NCI-H510A (cell line): ENCODE measurements at regions not wholly inside any gene's neighbourhood (a gene's known extent, or its start where the extent isn't known, plus 50 kb on each side); places are given as distances from the start of the nearest gene placed in this dataset.
A peak's percentile ranks its signal among the peaks of the same experiment; 100 is the strongest.

Experiments used
- DNase-seq: peaks from one replicate; lab custom pipeline; 2025; lab: John Stamatoyannopoulos, UW

GRCh38 chr5:148708854-148709253, 54.5 kb upstream of the HTR4 start:
- DNase-seq: no peak

- no peak for DNase-seq
Observed at GRCh38 chr5:148711961-148712360, 57.6 kb upstream of the HTR4 start.

- no peak for DNase-seq
Observed at GRCh38 chr5:148713735-148714508, 59.6 kb upstream of the HTR4 start.

DNA sequence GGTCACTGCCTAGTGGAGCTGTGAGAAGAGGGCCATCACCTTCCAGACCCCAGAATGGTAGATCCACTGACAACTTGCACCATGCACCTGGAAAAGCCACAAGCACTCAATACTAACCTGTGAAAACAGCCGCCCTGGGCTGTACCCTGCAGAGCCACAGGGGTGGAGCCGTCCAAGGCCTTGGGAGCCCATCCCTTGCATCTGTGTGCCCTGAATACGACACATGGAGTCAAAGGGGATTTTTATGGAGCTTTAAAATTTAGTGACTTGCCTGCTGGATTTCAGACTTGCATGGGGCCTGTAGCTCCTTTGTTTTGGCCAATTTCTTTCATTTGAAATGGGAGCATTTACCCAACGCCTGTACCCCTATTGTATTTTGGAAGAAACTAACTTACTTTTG, 62.4 kb upstream of the HTR4 start:
- DNase-seq: no peak

- no peak for DNase-seq
Observed at GRCh38 chr5:148717668-148718067, 63.3 kb upstream of the HTR4 start.

GRCh38 chr5:148719605-148720004, 65.3 kb upstream of the HTR4 start:
- DNase-seq: no peak

DNA sequence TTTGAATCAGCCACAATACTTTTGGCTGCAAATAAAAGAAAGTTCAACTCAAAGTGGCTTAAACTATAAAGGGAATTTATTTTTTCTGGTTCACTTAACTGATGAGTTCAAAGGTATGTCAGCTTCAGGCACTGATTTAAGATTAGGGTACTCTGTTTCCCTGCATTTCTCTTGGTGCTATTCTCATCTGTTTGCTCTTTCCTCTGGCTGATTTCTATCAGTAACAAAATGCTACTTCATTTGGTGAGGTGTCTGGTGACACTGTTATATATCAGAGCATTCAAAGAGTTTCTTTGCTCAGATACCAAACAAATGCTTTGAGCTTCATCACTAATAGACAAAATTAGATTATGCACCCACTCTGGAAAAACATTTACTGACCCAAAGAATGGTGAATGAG, 65.9 kb upstream of the HTR4 start:
- DNase-seq: no peak

GRCh38 chr5:148723143-148723542, 68.8 kb upstream of the HTR4 start:
- no peak for DNase-seq

DNA sequence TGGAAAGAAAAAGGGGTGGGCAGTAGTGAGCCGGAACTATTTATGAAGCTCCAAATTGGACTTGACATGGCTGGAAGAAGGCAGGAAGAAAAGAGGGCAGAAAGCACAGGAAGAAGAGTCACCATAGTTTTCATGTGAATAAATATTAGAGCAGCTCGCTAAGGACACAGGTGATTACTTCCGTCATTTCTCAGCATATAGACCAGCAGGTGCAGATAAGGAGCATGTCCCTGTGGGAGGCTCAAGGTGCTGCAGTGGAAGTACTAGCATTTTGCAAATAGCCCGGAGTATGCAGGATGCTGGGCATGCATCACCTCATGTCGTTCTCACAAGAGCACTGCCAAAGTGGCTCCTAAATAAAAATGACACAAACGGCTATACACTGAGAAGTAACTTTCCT, 71.3 kb upstream of the HTR4 start:
- peak; percentile 11 for DNase-seq

GRCh38 chr5:148729182-148729581, 74.9 kb upstream of the HTR4 start:
- no peak for DNase-seq

DNA sequence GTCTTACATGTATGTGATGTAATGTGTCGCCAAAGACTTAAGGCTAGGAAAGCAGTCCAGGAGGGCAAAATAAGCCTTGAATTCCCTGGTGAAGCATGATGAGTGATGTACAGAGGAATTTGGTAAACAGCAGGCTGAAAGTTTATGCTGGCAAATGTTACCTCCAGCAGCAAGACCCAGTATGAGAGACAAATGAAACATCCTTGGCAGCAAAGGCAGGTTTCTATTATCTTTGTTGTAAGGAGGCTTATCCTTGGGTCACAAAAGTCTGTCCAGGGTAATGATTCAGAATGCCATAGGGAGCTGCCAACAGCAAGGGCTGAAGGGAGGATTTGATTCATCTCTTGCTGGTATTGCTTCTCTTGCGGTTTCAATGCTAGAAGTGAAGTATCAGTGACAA, 75.9 kb upstream of the HTR4 start:
- no peak for DNase-seq

DNA sequence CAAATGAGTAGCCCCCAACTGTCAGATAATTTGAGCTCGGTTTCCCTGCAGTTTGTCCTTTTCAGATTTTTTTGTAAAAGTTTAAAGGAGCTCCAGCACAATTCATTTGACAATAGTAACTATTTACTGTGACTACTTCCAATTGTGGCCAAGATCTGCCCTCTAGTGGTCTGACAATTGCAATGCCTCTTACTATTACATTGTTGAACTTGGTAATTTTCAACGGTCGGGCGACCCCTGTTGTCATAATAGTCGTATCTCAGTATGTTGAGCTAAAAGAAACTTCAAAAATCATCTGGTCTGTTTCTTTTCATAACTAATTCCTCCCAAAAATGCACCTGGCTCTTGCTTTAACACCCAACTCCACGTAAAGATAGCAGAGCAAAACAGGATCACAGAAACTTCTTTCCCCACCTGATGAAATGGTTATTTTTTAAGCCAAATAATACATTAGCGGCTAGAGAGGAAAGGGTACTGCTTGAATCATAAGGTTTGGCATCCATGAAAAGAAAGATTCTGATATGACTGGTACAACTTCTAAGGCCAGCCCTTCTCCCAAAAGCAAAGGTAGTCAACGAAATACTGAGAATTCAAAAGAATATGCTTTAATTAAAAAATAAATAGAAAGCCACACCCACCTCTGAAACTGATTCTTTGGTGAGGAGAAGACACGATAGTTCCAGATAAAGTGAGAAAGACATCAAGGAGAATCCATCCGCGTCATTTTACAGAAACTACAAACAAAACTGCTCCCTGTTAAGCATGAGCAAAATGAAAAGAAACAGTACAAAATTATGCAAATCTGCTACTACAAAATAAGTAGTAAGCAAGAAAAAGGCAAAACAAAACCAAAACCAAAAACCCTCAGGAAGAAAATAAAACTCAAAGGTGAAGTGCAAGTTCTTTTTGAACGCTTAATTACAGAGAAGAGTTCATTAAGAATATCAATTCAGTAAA, 76.9 kb upstream of the HTR4 start:
- peak; percentile 49 for DNase-seq

GRCh38 chr5:148732692-148733091, 78.4 kb upstream of the HTR4 start:
- DNase-seq: no peak

DNA sequence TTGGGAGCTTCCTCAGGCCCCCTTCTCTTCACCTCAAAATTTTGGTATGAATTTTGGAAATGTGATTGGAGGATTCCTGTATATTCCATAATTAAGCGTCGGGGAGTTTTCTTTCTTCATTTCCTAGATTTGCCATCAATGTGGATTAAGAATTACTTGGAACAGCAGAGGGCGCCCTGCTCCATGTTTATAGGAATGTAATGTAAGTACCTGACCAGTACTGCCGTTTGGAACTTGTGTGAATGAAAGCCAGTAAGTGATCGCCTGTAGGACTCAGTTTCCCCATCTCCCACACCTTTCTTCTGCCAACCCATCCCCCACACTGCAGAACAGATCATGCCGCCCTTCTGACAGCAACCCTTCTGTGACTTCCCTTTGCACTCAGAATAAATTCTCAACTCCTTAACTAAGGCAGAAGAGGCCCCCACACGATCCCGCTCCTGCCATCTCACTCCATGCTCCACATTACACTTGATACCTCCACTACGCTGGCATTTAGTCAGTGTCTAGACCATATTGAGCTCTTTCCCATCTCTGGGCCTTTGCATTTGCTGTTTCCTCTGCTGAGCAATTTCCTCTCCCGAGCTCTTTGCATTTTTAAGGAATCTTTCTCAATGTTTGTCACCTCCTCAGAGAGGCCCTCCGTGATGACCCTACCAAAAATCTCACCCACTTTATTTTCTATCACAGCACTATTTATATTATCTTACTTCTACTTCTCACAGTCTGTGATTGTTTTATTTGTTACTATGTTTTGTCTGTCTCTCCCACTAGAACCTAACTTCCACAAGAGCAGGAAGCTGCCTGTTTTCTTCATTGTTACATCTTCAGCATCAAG, 79.5 kb upstream of the HTR4 start:
- peak; percentile 47 for DNase-seq

- no peak for DNase-seq
Observed at GRCh38 chr5:148734518-148734917, 80.2 kb upstream of the HTR4 start.

DNA sequence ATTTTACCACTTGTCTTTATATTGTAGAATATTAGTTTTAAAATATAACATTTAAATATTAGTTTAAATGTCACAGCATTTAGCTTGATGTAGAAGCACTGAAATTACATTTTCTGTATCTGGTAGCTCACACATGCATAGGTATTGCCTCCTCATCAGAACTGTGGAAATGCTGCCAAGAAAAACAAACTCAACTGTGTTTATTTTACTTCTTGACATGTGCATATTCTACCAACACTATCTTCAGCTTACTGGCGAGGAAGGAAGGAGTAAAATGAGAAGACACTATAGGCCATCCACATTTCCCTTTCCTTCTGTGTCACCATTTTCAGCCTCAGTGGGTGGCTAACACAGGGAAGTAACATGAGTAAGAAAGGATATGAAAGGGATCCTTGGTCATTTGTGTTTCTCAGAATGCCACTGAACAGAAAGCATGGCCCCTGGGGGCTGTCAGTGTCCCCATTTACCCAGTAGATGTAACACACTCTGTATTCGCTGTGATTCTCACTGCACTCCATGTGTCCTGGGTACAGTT, 81.0 kb upstream of the HTR4 start:
- no peak for DNase-seq

- DNase-seq: no peak
Observed at GRCh38 chr5:148739023-148739422, 84.7 kb upstream of the HTR4 start.

- no peak for DNase-seq
Observed at GRCh38 chr5:148739524-148739923, 85.2 kb upstream of the HTR4 start.

DNA sequence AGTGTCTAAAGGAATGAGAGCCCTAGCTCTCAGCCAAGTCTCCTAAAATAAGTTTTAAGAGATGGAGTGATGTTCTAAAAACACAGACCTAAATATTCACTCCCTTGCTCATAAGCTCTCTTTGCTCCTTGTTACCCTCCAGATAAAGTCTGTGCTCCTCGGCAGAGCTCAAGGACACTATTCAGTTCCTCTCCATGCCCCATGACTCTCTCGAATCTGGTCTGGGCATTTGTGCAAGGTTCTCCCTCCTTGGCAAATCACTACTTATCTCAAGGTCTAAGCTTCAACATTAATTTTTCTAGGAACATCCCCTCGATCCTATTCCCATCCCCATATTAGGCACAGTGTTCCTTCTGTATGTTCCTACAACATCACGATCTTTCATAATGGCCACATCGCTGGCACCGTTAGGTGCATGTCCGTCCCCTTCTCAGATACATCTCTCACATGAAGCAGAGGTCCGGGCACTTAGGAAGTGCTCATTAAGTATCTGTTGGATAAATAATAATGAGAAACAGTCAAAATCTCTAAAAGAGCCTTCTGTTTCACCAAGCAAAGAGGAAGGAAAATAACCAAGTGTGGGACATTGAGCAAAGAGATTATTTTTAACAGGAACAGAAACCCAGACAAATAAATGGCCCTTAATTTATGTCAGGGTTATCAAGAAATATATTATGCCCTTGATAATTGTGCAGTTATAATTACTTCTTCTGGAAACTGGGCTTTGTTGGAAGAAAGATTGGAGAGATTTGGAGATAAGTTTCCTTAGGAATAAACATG, 85.9 kb upstream of the HTR4 start:
- DNase-seq: no peak

GRCh38 chr5:148740966-148741742, 85.3 kb upstream of the ADRB2 start:
- no peak for DNase-seq
